ENCODE measurements at regions not wholly inside any gene's neighbourhood (a gene's known extent, or its start where the extent isn't known, plus 50 kb on each side); places are given as distances from the start of the nearest gene placed in this dataset.

DNA sequence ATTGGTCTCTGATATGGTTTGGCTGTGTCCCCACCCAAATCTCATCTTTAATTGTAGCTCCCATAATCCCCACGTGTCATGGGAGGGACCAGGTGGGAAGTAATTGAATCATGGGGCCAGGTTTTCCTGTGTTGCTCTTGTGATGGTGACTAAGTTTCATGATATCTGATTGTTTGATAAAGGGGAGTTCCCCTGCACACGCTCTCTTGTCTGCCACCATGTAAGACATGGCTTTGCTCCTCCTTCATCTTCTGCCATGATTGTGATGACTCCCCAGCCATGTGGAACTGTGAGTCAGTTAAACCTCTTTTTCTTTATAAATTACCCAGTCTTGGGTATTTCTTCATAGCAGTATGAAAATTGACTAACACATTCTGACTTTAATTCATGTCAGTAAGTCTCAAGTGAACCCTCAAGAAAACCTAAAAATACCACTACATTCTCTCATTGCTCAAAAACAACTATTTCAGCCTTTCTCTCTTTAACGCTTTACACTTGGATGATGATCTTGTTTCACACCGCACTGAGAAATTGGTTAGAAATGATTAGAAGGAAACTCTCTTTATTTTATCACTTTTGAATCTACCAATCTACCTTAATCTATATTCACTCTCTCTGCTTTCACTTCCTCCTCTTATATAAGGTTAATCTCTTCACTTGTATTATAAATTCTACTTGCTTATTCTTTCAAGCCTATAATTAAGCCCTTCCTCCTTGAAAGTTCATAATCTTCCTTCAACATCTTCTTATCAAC is 110.1 kb downstream of the GALR1 start:
- H3K27ac ChIP-seq = no peak overlapping the region
- H3K9me3 ChIP-seq = no peaks in the 10 kb centered on the region
- H3K4me3 ChIP-seq = no peak overlapping the region
- no peak for DNase-seq
- TF ChIP-seq, protein P1, sequence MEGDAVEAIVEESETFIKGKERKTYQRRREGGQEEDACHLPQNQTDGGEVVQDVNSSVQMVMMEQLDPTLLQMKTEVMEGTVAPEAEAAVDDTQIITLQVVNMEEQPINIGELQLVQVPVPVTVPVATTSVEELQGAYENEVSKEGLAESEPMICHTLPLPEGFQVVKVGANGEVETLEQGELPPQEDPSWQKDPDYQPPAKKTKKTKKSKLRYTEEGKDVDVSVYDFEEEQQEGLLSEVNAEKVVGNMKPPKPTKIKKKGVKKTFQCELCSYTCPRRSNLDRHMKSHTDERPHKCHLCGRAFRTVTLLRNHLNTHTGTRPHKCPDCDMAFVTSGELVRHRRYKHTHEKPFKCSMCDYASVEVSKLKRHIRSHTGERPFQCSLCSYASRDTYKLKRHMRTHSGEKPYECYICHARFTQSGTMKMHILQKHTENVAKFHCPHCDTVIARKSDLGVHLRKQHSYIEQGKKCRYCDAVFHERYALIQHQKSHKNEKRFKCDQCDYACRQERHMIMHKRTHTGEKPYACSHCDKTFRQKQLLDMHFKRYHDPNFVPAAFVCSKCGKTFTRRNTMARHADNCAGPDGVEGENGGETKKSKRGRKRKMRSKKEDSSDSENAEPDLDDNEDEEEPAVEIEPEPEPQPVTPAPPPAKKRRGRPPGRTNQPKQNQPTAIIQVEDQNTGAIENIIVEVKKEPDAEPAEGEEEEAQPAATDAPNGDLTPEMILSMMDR (IDR thresholded peaks at IDR 0.05) = no peak
- no peaks in the 10 kb centered on the region for H3K36me3 ChIP-seq
- H3K27me3 ChIP-seq (ENCODE audit: low read depth) = peaks cover 1% of the 10 kb centered on the region
- intact Hi-C loops (cut with DNase I) = no loop called here
- no peaks in the 10 kb centered on the region for H3K4me1 ChIP-seq
- no peak for ATAC-seq

DNA sequence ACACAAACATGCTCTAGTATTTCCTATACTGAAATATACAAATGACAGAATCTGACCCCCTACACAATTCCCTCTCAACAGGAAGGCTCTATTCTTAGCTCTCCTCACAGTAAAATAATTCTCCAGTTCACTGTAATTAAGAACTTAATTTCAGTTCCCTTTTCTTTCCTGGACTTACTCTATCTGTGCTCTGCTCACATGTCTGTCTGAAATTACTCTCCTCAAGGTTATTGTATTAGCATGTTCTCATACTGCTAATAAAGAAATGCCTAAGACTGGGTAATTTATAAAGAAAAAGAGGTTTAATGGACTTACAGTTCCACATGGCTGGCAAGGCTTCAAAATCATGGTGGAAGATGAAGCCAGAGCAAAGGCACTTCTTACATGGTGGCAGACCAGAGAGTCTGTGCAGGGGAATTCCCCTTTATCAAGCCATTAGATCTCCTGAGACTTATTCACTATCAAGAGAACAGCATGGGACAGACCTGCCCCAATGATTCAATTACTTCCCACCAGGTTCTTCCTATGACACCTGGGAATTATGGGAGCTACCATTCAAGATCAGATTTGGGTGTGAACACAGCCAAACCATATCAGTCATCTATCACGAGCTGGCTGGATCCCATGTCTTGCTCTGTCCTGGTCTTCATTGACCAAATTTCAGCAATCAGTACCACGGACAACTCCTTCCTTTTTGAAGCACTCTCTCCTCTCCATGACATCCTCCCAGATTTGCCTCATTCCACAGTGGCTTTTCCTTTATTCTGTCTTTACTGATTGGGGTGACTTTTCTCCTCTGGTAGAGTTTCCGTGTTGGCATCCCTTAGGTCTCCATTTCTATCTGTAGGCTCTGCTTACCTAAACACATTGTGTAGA is 110.9 kb downstream of the GALR1 start:
- Histone ChIP-seq H3K4me3 (no peak overlapping the region), H3K27me3 (ENCODE audit: low read depth) (peaks cover 3% of the 10 kb centered on the region), H3K36me3 (no peaks in the 10 kb centered on the region), H3K9me3 (no peaks in the 10 kb centered on the region), H3K4me1 (no peaks in the 10 kb centered on the region), H3K27ac (no peak overlapping the region)
- DNase-seq (no peak), ATAC-seq (no peak)
- TF ChIP-seq, protein P1 (IDR thresholded peaks at IDR 0.05) = no peak
- intact Hi-C loops (cut with DNase I) = no loop called here

DNA sequence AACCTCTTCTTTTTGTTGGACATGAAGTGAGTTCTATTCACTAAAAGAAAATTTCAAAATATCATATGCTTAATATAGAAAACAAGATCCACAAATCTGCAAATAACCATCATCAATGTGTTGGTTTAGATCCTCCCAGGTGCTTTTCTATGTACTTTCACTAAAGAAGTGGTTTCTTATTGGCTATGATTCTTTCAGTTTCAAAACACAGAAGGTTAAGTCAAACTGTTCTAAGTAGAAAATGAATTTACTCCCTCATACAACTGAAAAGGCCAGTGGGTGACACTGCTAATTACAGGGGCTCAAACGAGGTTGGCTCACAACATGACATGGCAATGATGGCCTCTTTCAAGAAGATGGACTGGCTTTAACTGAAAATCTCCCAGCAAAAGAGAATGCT is 111.7 kb downstream of the GALR1 start:
- Histone ChIP-seq H3K27ac (no peak overlapping the region), H3K4me3 (no peak overlapping the region), H3K27me3 (ENCODE audit: low read depth) (peaks cover 8% of the 10 kb centered on the region), H3K9me3 (no peaks in the 10 kb centered on the region), H3K4me1 (no peaks in the 10 kb centered on the region), H3K36me3 (no peaks in the 10 kb centered on the region)
- ATAC-seq (no peak), DNase-seq (no peak)
- intact Hi-C loops (cut with DNase I) = no loop called here
- TF ChIP-seq, protein P1 (IDR thresholded peaks at IDR 0.05) = no peak

DNA sequence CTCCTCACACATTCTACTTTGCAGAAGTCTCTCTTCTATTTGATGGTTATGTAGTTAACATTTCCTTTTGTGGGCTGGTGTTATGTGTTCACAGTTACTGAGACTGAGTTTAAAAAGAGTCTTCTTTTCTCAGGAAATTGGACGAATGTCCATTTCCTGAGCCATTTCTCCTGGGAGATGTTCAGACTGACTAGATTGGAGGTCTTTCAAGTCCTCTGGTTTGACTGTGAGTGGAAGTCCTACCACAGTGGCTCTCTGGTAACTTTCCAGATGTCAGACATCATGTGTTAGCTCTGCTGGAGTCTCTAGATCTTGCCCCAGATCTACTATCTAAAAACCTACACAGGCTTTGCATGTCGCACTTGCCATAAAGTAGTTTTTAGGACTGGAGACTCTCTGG is 116.0 kb downstream of the GALR1 start:
- intact Hi-C loops (cut with DNase I) = no loop called here
- Histone ChIP-seq H3K9me3 (peaks cover 12% of the 10 kb centered on the region), H3K36me3 (no peaks in the 10 kb centered on the region), H3K27me3 (ENCODE audit: low read depth) (peaks cover 9% of the 10 kb centered on the region), H3K4me1 (no peaks in the 10 kb centered on the region), H3K4me3 (no peak overlapping the region), H3K27ac (no peak overlapping the region)
- ATAC-seq (no peak), DNase-seq (no peak)
- TF ChIP-seq, protein P1 (IDR thresholded peaks at IDR 0.05) = no peak

DNA sequence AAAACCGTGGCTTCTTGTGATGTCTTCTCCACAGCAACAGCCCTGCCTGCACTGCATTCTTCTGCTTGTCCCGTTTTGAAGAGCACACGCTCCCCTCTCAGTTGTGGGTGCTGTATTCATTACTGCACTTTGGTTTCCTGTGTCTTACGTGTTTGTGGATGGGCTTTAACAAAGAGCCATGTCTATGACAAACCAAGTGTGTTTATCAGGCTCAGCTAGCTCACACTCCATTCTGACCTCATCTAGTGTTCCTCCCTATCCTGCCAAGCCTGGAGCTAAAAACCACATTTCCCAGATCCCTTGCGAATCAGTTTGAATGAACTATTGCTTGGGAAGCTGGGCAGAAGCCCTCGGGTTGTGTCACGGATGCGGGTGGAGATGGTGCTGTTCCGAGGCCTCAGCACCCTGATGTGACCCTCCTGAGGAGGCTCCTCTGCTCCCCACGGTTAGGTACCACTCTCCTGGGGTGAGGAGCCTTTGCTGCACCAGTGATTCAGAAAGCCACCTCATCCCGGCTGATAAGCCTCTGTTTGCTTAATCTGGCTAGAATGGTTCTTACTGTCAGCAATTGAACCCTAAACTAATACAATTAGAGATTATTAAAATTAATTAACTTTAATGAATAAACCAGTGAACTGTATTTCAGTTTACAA is 116.5 kb downstream of the GALR1 start:
- H3K36me3 ChIP-seq = no peaks in the 10 kb centered on the region
- H3K9me3 ChIP-seq = peaks cover 12% of the 10 kb centered on the region
- no peaks in the 10 kb centered on the region for H3K4me1 ChIP-seq
- no peak for DNase-seq
- no peak for ATAC-seq
- no peak overlapping the region for H3K27ac ChIP-seq
- H3K4me3 ChIP-seq = no peak overlapping the region
- TF ChIP-seq, protein P1 (IDR thresholded peaks at IDR 0.05) = no peak
- intact Hi-C loops (cut with DNase I) = no loop called here
- H3K27me3 ChIP-seq (ENCODE audit: low read depth) = peaks cover 9% of the 10 kb centered on the region

Data from lower lobe of right lung (tissue), 2 donors.